CD4-positive, alpha-beta T cell (primary cell): ENCODE measurements at regions not wholly inside any gene's neighbourhood (a gene's known extent, or its start where the extent isn't known, plus 50 kb on each side); places are given as distances from the start of the nearest gene placed in this dataset.

Source experiments
- ATAC-seq: fragments of 200-7000 bp; cut with Tn5 transposase; one replicate; pipeline ENCODE4 v1.10.0; 2022; ENCODE audit warnings: mild to moderate bottlenecking; ENCODE audit not compliant: poor library complexity
- CTCF ChIA-PET: fragments of 350-600 bp; sonication (Branson Sonifier 250); formaldehyde crosslinking; loops from one replicate; lab custom pipeline; 2021; ENCODE audit warnings: antibody characterized with exemption, inconsistent platforms; lab: Charles Lee
- POLR2A ChIA-PET: fragments of 350-600 bp; sonication (Branson Sonifier 250); formaldehyde crosslinking; loops from one replicate; lab custom pipeline; 2021; ENCODE audit warnings: antibody characterized with exemption, inconsistent platforms; lab: Charles Lee
- DNase-seq, 14 experiments: peaks; one replicate each; pipeline ENCODE4 v3.0.0-alpha.2; 2013 to 2020; ENCODE audit warnings: mixed read lengths in 2 of 14
- H3K27ac ChIP-seq, 2 donors: one replicate each; pipeline versions ENCODE4 v1.5.1 to v1.7.0; 2013; ENCODE audit warnings: low read length in 2 of 2, low read depth in 1 of 2, mild to moderate bottlenecking in 1 of 2
- H3K27me3 ChIP-seq, 2 experiments: 1 replicate in 1 of 2; 2 replicates in 1 of 2; pipeline versions ENCODE4 v1.6.1 to v1.7.0; 2013; ENCODE audit warnings: low read length in 2 of 2, control low read depth in 1 of 2, mild to moderate bottlenecking in 1 of 2, moderate library complexity in 1 of 2; ENCODE audit not compliant: insufficient read depth in 2 of 2, control insufficient read depth in 1 of 2
- H3K36me3 ChIP-seq: one replicate; pipeline ENCODE4 v1.6.1; 2013; ENCODE audit warnings: low read length, control low read depth; ENCODE audit not compliant: insufficient read depth
- H3K4me1 ChIP-seq: one replicate; pipeline ENCODE4 v1.6.1; 2013; ENCODE audit warnings: low read length, control low read depth; ENCODE audit not compliant: insufficient read depth
- H3K4me3 ChIP-seq: one replicate; pipeline ENCODE4 v1.5.1; 2013; ENCODE audit warnings: mild to moderate bottlenecking, low read length, moderate library complexity
- H3K9me3 ChIP-seq, 2 experiments: 1 replicate in 1 of 2; 2 replicates in 1 of 2; pipeline versions ENCODE4 v1.6.1 to v1.7.0; 2013; ENCODE audit warnings: low read length in 2 of 2, mild to moderate bottlenecking in 2 of 2, control low read depth in 1 of 2, moderate library complexity in 1 of 2; ENCODE audit not compliant: control insufficient read depth in 1 of 2, insufficient read depth in 1 of 2
- H3K27ac Mint-ChIP-seq: one replicate; pipeline ENCODE4 v1.8.0; 2020; ENCODE audit warnings: mixed read lengths
- H3K27me3 Mint-ChIP-seq: one replicate; pipeline ENCODE4 v1.8.0; 2021; ENCODE audit warnings: mixed read lengths
- H3K36me3 Mint-ChIP-seq: one replicate; pipeline ENCODE4 v1.8.0; 2021; ENCODE audit warnings: low read depth, mixed read lengths
- H3K4me1 Mint-ChIP-seq: one replicate; pipeline ENCODE4 v1.8.0; 2021; ENCODE audit warnings: low read depth, mixed read lengths
- H3K4me3 Mint-ChIP-seq: one replicate; pipeline ENCODE4 v1.8.0; 2020; ENCODE audit warnings: mild to moderate bottlenecking, mixed read lengths
- H3K9me3 Mint-ChIP-seq: one replicate; pipeline ENCODE4 v1.8.0; 2020; ENCODE audit warnings: mixed read lengths
- CTCF ChIP-seq: fragments of 200-600 bp; IDR thresholded peaks from one replicate; pipeline ENCODE4 v1.8.0; 2022; ENCODE audit warnings: antibody characterized with exemption, mild to moderate bottlenecking
- intact Hi-C, 2 experiments: fragments of 100-400 bp; cut with DNase I in 1 of 2; cut with micrococcal nuclease in 1 of 2; formaldehyde crosslinking; loops; one replicate each; pipeline versions ENCODE4 v1.15.1 to v1.9.0; 2023 to 2025; cut with DNase I, micrococcal nuclease

- ChIA-PET CTCF (no interaction called here), POLR2A (no interaction called here)
- H3K36me3 ChIP-seq = no peaks in the 10 kb centered on the region
- Mint-ChIP-seq H3K27ac (no peak overlapping the region), H3K4me1 (no peaks in the 10 kb centered on the region), H3K36me3 (no peaks in the 10 kb centered on the region), H3K9me3 (peaks cover 28% of the 10 kb centered on the region), H3K4me3 (no peak overlapping the region), H3K27me3 (peaks cover 4% of the 10 kb centered on the region)
- no peak for DNase-seq
- ATAC-seq = no peak
- no peak overlapping the region for H3K27ac ChIP-seq
- no peaks in the 10 kb centered on the region for H3K4me1 ChIP-seq
- no peaks in the 10 kb centered on the region for H3K27me3 ChIP-seq
- no peak overlapping the region for H3K4me3 ChIP-seq
- TF ChIP-seq CTCF = no peak
- intact Hi-C loops = no loop called here
- H3K9me3 ChIP-seq = peaks cover 0 to 18% of the 10 kb centered on the region in 2 experiments
Measured at GRCh38 chr16:49081086-49081485, 200.6 kb downstream of the CBLN1 start.

- intact Hi-C loops = no loop called here
- H3K4me3 Mint-ChIP-seq = no peak overlapping the region
- H3K9me3 Mint-ChIP-seq = peaks cover 15% of the 10 kb centered on the region
- Histone ChIP-seq H3K4me1 (no peaks in the 10 kb centered on the region), H3K4me3 (no peak overlapping the region), H3K27ac (no peak overlapping the region), H3K27me3 (no peaks in the 10 kb centered on the region), H3K9me3 (peaks cover 0 to 22% of the 10 kb centered on the region in 2 experiments), H3K36me3 (no peaks in the 10 kb centered on the region)
- H3K36me3 Mint-ChIP-seq = no peaks in the 10 kb centered on the region
- ChIA-PET CTCF (no interaction called here), POLR2A (no interaction called here)
- ATAC-seq (no peak), DNase-seq (no peak)
- H3K27me3 Mint-ChIP-seq = peaks cover 4% of the 10 kb centered on the region
- no peaks in the 10 kb centered on the region for H3K4me1 Mint-ChIP-seq
- TF ChIP-seq CTCF = no peak
- H3K27ac Mint-ChIP-seq = no peak overlapping the region
Measured at GRCh38 chr16:49078571-49078970, 203.1 kb downstream of the CBLN1 start.

- H3K9me3 Mint-ChIP-seq = peaks cover 15% of the 10 kb centered on the region
- H3K9me3 ChIP-seq = peaks cover 0 to 22% of the 10 kb centered on the region in 2 experiments
- CTCF ChIA-PET = no interaction called here
Measured at GRCh38 chr16:49078104-49078503, 203.5 kb downstream of the CBLN1 start.

More at GRCh38 chr16:49078104-49078503, 203.5 kb downstream of the CBLN1 start:
- Histone ChIP-seq H3K27ac (no peak overlapping the region), H3K36me3 (no peaks in the 10 kb centered on the region), H3K4me3 (no peak overlapping the region), H3K4me1 (no peaks in the 10 kb centered on the region), H3K27me3 (no peaks in the 10 kb centered on the region)
- no peak for DNase-seq
- peaks cover 4% of the 10 kb centered on the region for H3K27me3 Mint-ChIP-seq
- no peak for ATAC-seq
- no peaks in the 10 kb centered on the region for H3K4me1 Mint-ChIP-seq
- H3K4me3 Mint-ChIP-seq = no peak overlapping the region
- POLR2A ChIA-PET = no interaction called here
- TF ChIP-seq CTCF = no peak
- no peaks in the 10 kb centered on the region for H3K36me3 Mint-ChIP-seq
- intact Hi-C loops = no loop called here
- H3K27ac Mint-ChIP-seq = no peak overlapping the region
